ENCODE measurements at regions not wholly inside any gene's neighbourhood (a gene's known extent, or its start where the extent isn't known, plus 50 kb on each side); places are given as distances from the start of the nearest gene placed in this dataset.

DNA sequence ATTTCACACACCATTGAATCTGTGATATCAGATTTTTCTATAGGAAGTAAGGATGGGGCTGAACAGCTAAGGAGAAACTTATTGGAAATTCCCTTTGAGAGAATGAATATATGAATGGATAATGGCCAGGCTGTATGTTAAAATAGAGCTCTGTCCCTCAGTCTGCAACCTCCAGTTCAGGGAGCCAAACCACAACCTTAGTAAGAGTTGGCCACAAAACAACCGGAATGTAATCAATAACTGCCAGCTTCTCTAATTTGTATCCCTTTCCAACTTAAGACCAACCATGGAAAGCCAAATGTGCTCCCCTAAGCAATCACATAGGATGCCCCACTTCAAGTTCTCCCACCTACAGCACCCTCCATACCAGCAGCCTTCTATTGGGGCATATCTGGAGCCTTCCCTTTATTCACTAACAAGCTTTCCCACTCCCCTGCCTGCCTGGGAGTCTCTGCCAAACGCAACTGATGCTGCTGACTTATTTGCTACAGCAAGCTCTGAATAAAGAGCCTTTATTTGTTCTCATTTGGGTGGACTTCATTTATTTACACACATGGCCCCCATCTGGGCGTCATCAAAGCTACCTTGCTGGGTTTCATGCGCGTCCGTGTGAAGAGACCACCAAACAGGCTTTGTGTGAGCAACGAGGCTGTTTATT is 75.4 kb upstream of the LARS2 start:
- Mint-ChIP-seq H3K36me3 (ENCODE audit: low read depth) (no peaks in the 10 kb centered on the region), H3K4me1 (ENCODE audit: low read depth) (no peaks in the 10 kb centered on the region), H3K9me3 (no peaks in the 10 kb centered on the region), H3K4me3 (no peak overlapping the region), H3K27ac (no peak overlapping the region), H3K27me3 (peaks cover 2% of the 10 kb centered on the region)
- DNase-seq, result no peak
- TF ChIP-seq, protein P1, sequence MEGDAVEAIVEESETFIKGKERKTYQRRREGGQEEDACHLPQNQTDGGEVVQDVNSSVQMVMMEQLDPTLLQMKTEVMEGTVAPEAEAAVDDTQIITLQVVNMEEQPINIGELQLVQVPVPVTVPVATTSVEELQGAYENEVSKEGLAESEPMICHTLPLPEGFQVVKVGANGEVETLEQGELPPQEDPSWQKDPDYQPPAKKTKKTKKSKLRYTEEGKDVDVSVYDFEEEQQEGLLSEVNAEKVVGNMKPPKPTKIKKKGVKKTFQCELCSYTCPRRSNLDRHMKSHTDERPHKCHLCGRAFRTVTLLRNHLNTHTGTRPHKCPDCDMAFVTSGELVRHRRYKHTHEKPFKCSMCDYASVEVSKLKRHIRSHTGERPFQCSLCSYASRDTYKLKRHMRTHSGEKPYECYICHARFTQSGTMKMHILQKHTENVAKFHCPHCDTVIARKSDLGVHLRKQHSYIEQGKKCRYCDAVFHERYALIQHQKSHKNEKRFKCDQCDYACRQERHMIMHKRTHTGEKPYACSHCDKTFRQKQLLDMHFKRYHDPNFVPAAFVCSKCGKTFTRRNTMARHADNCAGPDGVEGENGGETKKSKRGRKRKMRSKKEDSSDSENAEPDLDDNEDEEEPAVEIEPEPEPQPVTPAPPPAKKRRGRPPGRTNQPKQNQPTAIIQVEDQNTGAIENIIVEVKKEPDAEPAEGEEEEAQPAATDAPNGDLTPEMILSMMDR (IDR thresholded peaks at IDR 0.05), result no peak
- CTCF ChIA-PET, result interaction anchor here (1.0 kb wide), 1 partner anchor 272 kb away, joined by 3 read pairs; no protein-coding TSS in a partner anchor
- ATAC-seq, result no peak
- intact Hi-C loops (cut with micrococcal nuclease), result no loop called here
- POLR2A ChIA-PET, result no interaction called here

DNA sequence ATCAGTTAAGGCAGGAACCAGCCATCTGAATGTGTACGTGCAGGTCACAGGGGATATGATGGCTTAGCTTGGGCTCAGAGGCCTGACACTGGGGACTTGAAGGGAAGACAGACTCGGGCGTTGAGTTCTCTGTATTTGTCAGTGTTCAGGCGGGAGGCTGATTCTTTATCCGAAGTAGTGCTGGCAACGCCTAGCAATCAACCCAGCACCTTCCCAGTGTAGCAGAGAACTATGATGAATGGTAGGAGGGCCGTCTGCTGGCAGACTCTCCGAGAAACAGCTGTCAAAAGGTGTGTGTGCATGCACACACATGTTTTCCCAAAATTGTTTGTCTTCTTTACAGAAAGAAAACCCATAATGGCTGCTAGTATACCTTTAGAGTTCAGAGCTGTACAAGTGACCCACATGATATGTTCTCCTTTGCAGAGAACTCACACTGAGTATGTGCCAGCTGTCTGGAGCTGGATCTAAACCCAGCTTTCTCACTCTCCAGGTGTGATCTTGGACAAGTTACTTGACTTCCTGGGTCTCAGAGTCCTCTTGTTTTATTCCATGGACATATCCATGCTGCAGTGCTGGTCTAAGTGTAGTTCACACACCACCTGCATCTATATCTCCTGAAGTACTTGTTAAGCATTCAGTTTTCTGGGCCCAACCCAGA is 74.5 kb upstream of the LARS2 start:
- ATAC-seq (no peak), DNase-seq (no peak)
- CTCF ChIA-PET, result interaction anchor here (0.8 kb wide), 1 partner anchor 277 kb away, joined by 3 read pairs; no protein-coding TSS in a partner anchor
- Mint-ChIP-seq H3K36me3 (ENCODE audit: low read depth) (no peaks in the 10 kb centered on the region), H3K27ac (no peak overlapping the region), H3K27me3 (peaks cover 2% of the 10 kb centered on the region), H3K9me3 (no peaks in the 10 kb centered on the region), H3K4me3 (no peak overlapping the region), H3K4me1 (ENCODE audit: low read depth) (no peaks in the 10 kb centered on the region)
- TF ChIP-seq, protein P1 (IDR thresholded peaks at IDR 0.05), result no peak
- POLR2A ChIA-PET, result no interaction called here
- intact Hi-C loops (cut with micrococcal nuclease), result no loop called here

DNA sequence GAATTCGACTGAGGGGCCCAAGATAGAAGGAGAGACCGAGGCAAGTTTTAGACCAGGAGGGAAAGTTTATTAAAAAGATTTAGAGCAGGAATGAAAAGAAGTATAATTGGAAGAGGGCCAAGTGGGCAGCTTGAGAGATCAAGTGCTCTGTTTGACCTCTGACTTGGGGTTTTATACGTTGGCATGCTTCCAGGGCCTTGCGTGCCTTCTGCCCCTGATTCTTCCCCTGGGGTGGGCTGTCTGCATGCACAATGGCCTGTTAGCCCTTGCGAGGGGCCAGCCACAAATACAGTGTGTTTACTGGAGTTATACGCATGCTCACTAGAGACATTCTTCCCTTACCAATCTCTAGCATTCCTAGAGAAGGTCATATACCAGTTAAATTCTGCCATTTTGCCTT is 70.7 kb upstream of the LARS2 start:
- no peak overlapping the region for H3K27ac Mint-ChIP-seq
- H3K9me3 Mint-ChIP-seq, result no peaks in the 10 kb centered on the region
- POLR2A ChIA-PET, result no interaction called here
- H3K4me3 Mint-ChIP-seq, result no peak overlapping the region
- TF ChIP-seq, protein P1 (IDR thresholded peaks at IDR 0.05), result no peak
- no peak for DNase-seq
- no peak for ATAC-seq
- CTCF ChIA-PET, result no interaction called here
- peaks cover 6% of the 10 kb centered on the region for H3K27me3 Mint-ChIP-seq
- intact Hi-C loops (cut with micrococcal nuclease), result no loop called here
- H3K36me3 Mint-ChIP-seq (ENCODE audit: low read depth), result no peaks in the 10 kb centered on the region
- H3K4me1 Mint-ChIP-seq (ENCODE audit: low read depth), result peaks cover 4% of the 10 kb centered on the region

DNA sequence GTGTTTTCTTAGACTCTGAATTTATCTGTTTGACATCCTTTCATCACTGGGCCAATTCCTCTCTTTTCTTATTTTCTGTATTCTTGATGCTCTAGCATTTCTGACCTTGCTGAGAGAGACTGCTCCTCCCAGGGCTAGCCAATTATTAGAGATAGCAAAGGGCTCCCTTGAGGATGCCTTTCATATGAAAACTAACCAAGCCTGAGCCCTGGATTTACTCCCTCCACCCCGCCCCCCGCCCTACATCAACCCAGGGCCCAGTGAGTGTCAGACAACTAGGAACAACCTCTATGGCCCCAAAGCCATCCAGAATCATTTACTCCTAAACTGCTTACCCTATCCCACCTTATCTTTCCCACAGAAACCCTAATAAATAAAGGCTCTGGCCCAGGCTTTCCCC is 69.7 kb upstream of the LARS2 start:
- ChIA-PET POLR2A (no interaction called here), CTCF (interaction anchor here (0.7 kb wide), 1 partner anchor 16 kb away, joined by 3 read pairs; no protein-coding TSS in a partner anchor)
- Mint-ChIP-seq H3K27ac (no peak overlapping the region), H3K27me3 (peaks cover 3% of the 10 kb centered on the region), H3K36me3 (ENCODE audit: low read depth) (no peaks in the 10 kb centered on the region), H3K4me1 (ENCODE audit: low read depth) (peaks cover 4% of the 10 kb centered on the region), H3K4me3 (no peak overlapping the region), H3K9me3 (no peaks in the 10 kb centered on the region)
- ATAC-seq, result no peak
- TF ChIP-seq, protein P1 (IDR thresholded peaks at IDR 0.05), result no peak
- intact Hi-C loops (cut with micrococcal nuclease), result no loop called here
- no peak for DNase-seq

DNA sequence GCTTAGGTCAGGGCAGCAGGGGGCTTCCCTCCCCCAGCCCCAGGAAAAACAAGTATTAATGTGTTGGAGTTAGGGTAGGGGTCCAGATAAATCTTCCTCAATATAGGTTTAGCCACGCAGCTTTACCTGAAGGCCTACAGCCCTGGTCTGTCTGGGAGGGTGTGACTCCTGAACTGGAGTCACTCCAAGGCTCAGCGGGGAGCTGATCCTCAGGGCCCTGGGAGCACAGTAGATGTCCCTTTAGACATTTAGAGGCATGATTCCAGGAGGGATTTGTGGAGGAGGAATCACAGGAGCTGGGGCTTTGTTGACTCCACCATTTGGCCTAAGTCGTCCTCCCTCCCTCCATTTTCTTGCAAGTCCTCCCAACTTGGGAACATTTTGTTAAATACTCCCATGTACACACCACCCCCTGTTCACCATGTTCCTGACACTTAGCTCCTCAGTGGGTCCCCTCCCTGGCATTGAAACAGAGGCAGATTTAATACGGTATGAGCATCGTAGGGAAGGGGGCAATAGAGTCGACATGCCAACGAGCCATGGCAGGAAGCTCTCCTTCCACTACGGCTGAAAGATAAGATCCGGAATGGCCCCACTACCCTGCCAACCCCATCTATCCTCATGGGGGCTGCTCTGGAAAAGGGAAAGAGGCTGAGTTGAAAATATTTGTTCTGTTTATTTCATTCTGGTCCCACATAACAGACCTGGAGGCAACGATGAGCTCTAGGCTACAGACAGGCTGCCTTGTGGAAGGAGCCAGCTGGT is 69.0 kb upstream of the LARS2 start:
- Mint-ChIP-seq H3K36me3 (ENCODE audit: low read depth) (no peaks in the 10 kb centered on the region), H3K4me3 (no peak overlapping the region), H3K4me1 (ENCODE audit: low read depth) (peaks cover 4% of the 10 kb centered on the region), H3K9me3 (no peaks in the 10 kb centered on the region), H3K27me3 (peaks cover 4% of the 10 kb centered on the region), H3K27ac (no peak overlapping the region)
- POLR2A ChIA-PET, result no interaction called here
- intact Hi-C loops (cut with micrococcal nuclease), result no loop called here
- CTCF ChIA-PET, result interaction anchor here (0.7 to 0.9 kb wide), 2 partner anchors 15 to 26 kb away, joined by 3 read pairs; no protein-coding TSS in a partner anchor
- DNase-seq (no peak), ATAC-seq (no peak)
- TF ChIP-seq, protein P1 (IDR thresholded peaks at IDR 0.05), result no peak
